Bronchial epithelial cell (primary cell): ENCODE measurements at regions not wholly inside any gene's neighbourhood (a gene's known extent, or its start where the extent isn't known, plus 50 kb on each side); places are given as distances from the start of the nearest gene placed in this dataset.
A peak's percentile ranks its signal among the peaks of the same experiment; 100 is the strongest.

Experiments
- DNase-seq: peaks from one replicate; pipeline ENCODE4 v3.0.0-alpha.2; 2010; ENCODE audit warnings: low read depth
- FAIRE-seq: peaks from 2 replicates; lab custom pipeline; 2011; peaks lifted over from hg19 to GRCh38; lab: Jason Lieb, UNC
- H3K27me3 ChIP-seq: 2 replicates; pipeline ENCODE4 v1.5.1; 2011; ENCODE audit warnings: low read length; ENCODE audit not compliant: control insufficient read depth, insufficient read depth
- H3K36me3 ChIP-seq: 2 replicates; pipeline ENCODE4 v1.5.1; 2011; ENCODE audit warnings: low read length; ENCODE audit not compliant: control insufficient read depth, insufficient read depth
- H3K4me3 ChIP-seq: 2 replicates; pipeline ENCODE4 v1.5.1; 2011; ENCODE audit warnings: mild to moderate bottlenecking, low read depth, low read length, control low read depth
- CTCF ChIP-seq: IDR thresholded peaks from 2 replicates; pipeline ENCODE4 v1.5.1; 2011; ENCODE audit warnings: mild to moderate bottlenecking, moderate library complexity, low read length, control low read depth, inconsistent platforms; ENCODE audit not compliant: insufficient read depth, severe bottlenecking

GRCh38 chr13:39159846-39160370 is 121.7 kb downstream of the NHLRC3 start:
- H3K27me3 ChIP-seq: peaks cover 5% of the 10 kb centered on the region
- H3K36me3 ChIP-seq: no peaks in the 10 kb centered on the region
- no peak overlapping the region for H3K4me3 ChIP-seq
- no peak for TF ChIP-seq CTCF
- no peak for DNase-seq
- no peak for FAIRE-seq

- Histone ChIP-seq H3K36me3 (no peaks in the 10 kb centered on the region), H3K4me3 (no peak overlapping the region), H3K27me3 (no peaks in the 10 kb centered on the region)
- no peak for TF ChIP-seq CTCF
- DNase-seq (no peak), FAIRE-seq (no peak)
Observed at GRCh38 chr13:39167018-39167417, 128.8 kb downstream of the NHLRC3 start.

GRCh38 chr13:39170711-39171110 is 132.5 kb downstream of the NHLRC3 start:
- TF ChIP-seq CTCF: no peak
- Histone ChIP-seq H3K4me3 (no peak overlapping the region), H3K36me3 (no peaks in the 10 kb centered on the region), H3K27me3 (no peaks in the 10 kb centered on the region)
- FAIRE-seq: no peak
- DNase-seq: no peak

- no peak for FAIRE-seq
Observed at GRCh38 chr13:39185326-39185725, 147.1 kb downstream of the NHLRC3 start.

GRCh38 chr13:39186205-39186875 is 148.1 kb downstream of the NHLRC3 start:
- H3K36me3 ChIP-seq: no peaks in the 10 kb centered on the region
- no peaks in the 10 kb centered on the region for H3K27me3 ChIP-seq
- no peak overlapping the region for H3K4me3 ChIP-seq
- FAIRE-seq (no peak), DNase-seq (no peak)
- TF ChIP-seq CTCF: no peak

More at GRCh38 chr13:39185326-39185725, 147.1 kb downstream of the NHLRC3 start:
- Histone ChIP-seq H3K4me3 (no peak overlapping the region), H3K36me3 (no peaks in the 10 kb centered on the region), H3K27me3 (no peaks in the 10 kb centered on the region)
- TF ChIP-seq CTCF: no peak
- DNase-seq: peak; percentile 65
